ENCODE measurements at regions not wholly inside any gene's neighbourhood (a gene's known extent, or its start where the extent isn't known, plus 50 kb on each side); places are given as distances from the start of the nearest gene placed in this dataset.

- TF ChIP-seq ZNF462 (CRISPR knock-in tag; IDR thresholded peaks at IDR 0.05): no peak
- no peak for TF ChIP-seq EZH2phosphoT487 (IDR thresholded peaks at IDR 0.05; ENCODE audit: unreplicated experiment)
These were observed 501.7 kb upstream of the POT1 start (continued) for GRCh38 chr7:125431349-125431748.

GRCh38 chr7:125430013-125430412 lies 500.4 kb upstream of the POT1 start:
- H3K27me3 ChIP-seq (ENCODE audit: insufficient read depth): no peaks in the 10 kb centered on the region
- H3K9me2 ChIP-seq (ENCODE audit: insufficient read depth): no peaks in the 10 kb centered on the region
- DNase-seq (ENCODE audit: low spot score) (no peak), ATAC-seq (no peak)
- H3K27ac ChIP-seq (ENCODE audit: low read depth): no peak overlapping the region
- H3K4me1 ChIP-seq (ENCODE audit: insufficient read depth): no peaks in the 10 kb centered on the region
- no peak overlapping the region for H2AFZ ChIP-seq
- no peak overlapping the region for H3K4me3 Mint-ChIP-seq
- no peak overlapping the region for H3K4me2 ChIP-seq
- H4K20me1 ChIP-seq (replicated peaks; ENCODE audit: insufficient read depth): no peaks in the 10 kb centered on the region
- H3K79me2 ChIP-seq (replicated peaks; ENCODE audit: insufficient read depth): no peaks in the 10 kb centered on the region
- H3K4me3 ChIP-seq: no peak overlapping the region
- H3F3A ChIP-seq (replicated peaks; ENCODE audit: low read depth): no peaks in the 10 kb centered on the region
- no peaks in the 10 kb centered on the region for H3K36me3 ChIP-seq (ENCODE audit: insufficient read depth)
- peaks cover 7% of the 10 kb centered on the region for H3K4me1 Mint-ChIP-seq
- H3K27me3 Mint-ChIP-seq (ENCODE audit: insufficient read depth, low read depth, poor library complexity): no peaks in the 10 kb centered on the region
- H3K36me3 Mint-ChIP-seq (ENCODE audit: low read depth): no peaks in the 10 kb centered on the region
- H3K27ac Mint-ChIP-seq: no peak overlapping the region
- no peaks in the 10 kb centered on the region for H3K9me3 Mint-ChIP-seq
- TF ChIP-seq EZH2phosphoT487 (IDR thresholded peaks at IDR 0.05; ENCODE audit: unreplicated experiment) (no peak), STAT1 (IDR thresholded peaks at IDR 0.05; ENCODE audit: unreplicated experiment) (no peak), NANOG (IDR thresholded peaks at IDR 0.05; ENCODE audit: borderline replicate concordance) (no peak), ETS1 (IDR thresholded peaks at IDR 0.05) (no peak), CTCF (conservative IDR thresholded peaks at IDR 0.05; ENCODE audit: low read depth in 2 of 2) (no peak), ZNF114 (CRISPR knock-in tag; IDR thresholded peaks at IDR 0.05) (no peak), ZNF462 (CRISPR knock-in tag; IDR thresholded peaks at IDR 0.05) (no peak)

Data from GM23338 (cell line).